Activated gamma-delta T cell treated with anti-CD3 and anti-CD28 coated beads, Interleukin-2, amount 50 U/mL, for 16 hours (primary cell): ENCODE measurements at regions not wholly inside any gene's neighbourhood (a gene's known extent, or its start where the extent isn't known, plus 50 kb on each side); places are given as distances from the start of the nearest gene placed in this dataset.

Source experiments
- DNase-seq: peaks from one replicate; pipeline ENCODE4 v3.0.0-alpha.2; 2020; ENCODE audit warnings: low read depth

DNA sequence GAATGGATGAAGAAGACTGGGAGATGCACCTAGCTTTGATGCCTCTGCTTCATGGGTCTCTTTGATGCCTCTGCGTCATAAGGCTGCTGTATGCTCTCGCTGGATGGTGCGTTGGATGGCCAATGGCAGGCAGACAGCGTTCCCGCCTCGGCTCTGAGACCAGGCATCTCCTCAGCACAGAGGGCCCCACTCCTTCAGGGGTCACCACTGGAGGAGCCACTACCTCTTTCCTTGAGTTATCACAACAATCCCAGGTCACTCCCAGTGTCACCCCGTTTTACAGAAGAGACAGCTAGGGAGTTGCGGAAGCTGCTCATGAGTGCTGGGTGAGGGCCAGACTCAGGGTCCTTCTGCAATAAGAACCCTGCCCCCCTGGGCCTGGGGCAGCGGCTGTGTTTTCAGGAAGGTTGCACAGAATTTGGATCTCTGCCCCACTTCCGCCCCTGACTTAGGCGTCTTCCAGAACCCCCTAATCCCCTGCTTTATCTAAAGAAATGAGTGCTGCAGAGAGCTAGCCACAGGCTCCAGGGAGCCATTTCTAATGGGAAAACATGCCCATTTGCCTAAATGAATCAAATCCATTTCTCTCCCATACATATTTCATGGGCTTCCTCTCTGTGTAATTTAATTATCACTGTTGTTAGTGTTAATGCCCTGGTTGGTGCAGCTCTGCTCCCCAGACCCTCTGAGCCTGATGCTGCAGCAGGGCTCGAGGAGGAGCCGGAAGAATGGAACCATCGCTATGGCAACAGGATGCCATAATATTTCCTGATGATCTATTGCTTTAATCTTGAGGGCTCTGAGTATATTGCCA lies 131.8 kb upstream of the HS6ST1 start:
- DNase-seq = no peak

- DNase-seq = no peak
These were observed 132.7 kb upstream of the HS6ST1 start for GRCh38 chr2:128451084-128452023.

- DNase-seq = no peak
These were observed 133.3 kb upstream of the HS6ST1 start for GRCh38 chr2:128452024-128452411.

GRCh38 chr2:128452536-128453530 lies 134.2 kb upstream of the HS6ST1 start:
- no peak for DNase-seq

DNA sequence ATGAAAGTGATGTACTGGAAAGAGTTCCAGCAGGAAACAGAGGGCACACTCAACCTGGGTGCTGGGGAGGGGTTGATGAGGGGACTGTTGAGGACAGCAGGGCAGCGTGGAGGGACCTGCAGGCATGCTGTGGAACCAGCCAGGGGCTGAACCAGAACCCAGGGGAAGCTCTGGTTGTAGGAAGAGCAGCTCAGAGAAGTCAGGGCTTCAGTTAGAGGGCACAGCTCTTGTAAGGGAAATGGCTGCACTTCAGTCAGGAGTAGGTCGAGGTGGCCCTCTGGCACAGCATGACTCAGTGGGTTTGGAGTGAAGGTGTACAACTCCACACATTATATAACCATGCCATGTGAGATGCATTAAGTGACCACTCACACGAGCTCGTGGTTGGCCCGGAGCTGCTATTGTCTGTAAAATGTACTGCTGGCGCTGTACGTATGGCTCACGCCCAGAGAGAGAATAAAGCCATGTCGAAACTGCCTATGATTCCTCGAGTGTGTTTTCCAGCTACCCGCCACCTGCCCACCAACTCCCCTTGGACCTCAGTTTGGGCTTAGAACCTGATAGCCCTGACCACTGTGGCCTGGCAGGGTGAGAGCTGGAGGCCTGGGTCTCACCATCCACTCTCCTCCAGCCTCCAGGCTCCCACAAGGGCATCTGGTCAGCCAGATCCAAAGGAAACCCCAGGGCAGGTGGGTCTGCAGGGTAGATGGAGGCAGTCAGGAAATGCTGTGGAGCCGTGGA lies 136.5 kb upstream of the HS6ST1 start:
- no peak for DNase-seq

DNA sequence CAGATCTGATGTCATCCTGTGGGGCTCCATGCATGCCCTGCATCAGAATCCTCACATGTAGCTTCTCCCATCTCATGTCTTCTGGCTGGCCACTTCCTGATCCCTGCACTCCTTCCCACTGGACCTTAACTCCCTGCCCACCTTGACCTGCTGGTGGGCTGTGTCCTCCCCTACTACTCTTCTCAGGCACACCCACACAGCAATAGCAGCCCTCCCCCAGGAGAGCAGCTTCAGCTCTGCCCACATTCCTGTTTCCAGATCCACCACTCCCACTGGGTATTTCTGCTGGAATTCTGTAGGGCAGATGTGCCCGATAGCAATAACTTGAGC lies 137.0 kb upstream of the HS6ST1 start:
- DNase-seq = no peak

- no peak for DNase-seq
These were observed 137.6 kb upstream of the HS6ST1 start for GRCh38 chr2:128456281-128456680.

DNA sequence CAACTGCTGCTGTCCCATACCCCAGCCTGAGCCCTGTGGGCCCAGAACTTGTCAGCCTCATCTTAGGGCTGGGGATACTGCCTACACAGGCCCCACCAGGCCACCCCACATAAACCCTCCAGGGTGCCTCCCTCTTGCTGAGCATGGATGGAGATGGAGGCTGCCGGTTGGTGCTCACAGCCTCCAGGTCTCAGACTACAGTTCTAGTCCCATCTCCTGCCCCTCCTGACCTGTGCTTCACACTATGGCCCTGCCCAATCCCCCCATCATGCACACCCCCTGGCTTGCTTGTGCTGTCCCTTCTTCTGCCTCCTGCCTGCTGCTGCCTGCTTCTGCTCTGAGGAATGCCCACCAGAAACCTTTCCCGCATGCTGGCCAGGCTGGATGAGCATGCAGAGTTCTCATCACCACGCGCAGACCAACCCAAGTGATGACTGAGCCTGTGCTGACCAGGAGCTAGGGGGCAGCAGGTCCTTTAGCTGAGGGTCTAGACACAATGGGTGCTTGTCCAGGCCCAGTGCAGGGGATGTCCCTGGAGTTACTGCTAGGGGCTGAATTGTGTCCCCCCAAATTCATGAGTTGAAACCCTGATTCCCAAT lies 138.4 kb upstream of the HS6ST1 start:
- no peak for DNase-seq

DNA sequence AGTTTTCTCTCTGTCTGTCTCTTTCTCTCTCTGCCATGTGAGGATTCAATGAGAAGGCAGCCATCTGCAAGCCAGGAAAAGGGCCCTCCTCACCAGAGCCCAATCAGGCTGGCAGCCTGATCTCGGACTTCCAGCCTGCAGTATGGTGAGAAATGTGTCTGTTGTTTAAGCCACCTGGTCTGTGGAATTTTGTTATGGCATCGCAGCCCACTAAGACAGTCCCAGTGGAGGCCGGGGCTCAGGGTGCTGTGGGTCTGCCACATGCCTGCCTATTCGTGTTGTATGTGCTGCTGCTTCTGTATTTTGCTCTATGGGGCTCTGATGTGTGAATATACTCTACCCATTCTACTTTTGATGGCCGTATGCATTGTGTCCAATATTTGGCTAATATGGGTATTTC lies 139.0 kb upstream of the HS6ST1 start:
- DNase-seq = no peak

- no peak for DNase-seq
These were observed 139.8 kb upstream of the HS6ST1 start for GRCh38 chr2:128458505-128458904.

GRCh38 chr2:128464456-128464855 lies 145.8 kb upstream of the HS6ST1 start:
- no peak for DNase-seq

DNA sequence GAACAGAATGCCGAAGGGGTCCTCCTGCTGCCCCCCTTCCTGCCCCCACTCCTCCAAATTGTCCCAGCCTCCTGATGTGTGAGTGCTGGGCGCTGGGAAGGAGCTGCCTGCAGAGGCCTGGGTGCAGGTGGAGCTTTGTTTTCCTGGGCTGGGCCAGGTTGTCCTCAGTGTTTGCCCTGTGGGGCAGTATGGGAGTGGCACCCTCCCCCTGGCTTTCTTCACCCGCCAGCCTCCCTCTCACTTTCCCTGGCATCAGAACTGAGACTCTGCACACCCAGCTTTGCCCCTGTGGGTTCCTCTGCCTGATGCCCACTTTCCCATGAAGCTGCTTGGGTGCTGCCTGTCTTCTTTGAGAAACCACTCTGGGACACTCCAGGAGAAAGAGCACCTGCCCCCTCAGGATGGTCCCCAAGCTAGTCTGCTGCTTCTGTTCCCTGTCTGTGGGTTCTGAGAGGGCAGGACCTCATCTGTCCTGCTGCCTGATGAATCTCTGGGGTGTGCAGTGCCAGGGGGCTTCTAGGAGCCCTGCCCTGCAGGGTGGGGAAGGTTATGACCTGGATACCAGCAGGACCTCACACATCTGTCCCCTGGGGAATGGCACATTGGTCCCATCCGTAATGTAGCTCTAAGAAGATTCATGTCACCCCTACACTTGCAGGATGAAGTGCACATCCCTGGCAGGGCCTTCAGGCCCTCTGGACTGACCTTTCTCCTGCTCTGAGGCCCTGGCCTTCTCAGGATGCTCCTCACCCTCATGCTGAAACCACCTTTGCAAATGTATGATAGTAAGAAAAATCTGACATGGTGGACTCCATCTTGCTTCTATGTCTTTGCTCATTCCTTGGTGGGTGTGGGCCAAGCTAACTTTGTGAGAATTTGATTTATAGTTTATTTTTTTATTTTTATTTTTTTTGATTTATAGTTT lies 146.8 kb upstream of the HS6ST1 start:
- DNase-seq = no peak

DNA sequence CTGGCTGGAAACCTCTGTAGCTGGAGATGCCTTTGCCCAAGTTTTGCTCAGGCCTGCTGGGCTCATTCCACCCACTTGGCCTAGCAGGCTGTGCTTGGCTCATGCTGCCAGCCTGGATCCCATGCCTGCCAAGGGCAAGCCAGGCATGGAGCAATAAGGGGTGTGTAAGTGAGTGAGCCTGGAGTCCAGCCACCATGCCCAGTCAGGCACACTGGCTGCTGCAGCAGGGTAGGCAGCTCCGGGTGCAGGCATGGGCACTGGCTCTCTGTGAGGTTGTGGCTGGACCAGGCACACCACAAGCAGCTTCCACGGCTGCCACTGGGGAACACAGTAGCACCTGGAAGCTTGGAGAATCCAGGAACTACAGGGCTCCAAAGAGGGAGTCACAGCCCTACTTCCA lies 147.7 kb upstream of the HS6ST1 start:
- DNase-seq = no peak

DNA sequence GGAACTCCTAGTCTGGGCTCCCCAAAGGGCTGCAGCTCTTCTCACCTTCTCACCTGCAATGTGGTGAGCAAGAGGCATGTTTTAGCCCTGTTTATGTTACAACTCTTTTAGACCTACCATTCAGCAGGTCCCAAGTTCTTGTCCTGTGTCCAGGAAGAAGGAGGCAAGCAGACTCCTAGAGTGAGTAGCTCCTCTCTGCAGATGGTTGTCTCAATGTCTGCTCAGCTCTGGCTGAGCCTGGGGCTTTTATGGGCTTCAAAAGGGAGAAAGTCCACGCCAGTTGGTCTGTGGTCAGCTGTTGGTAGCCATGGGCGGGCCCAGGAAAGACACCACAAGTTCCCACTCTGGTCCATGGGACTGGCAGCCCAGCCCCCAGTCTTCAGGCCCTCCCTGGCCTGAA lies 148.1 kb upstream of the HS6ST1 start:
- no peak for DNase-seq

- no peak for DNase-seq
These were observed 148.8 kb upstream of the HS6ST1 start for GRCh38 chr2:128467321-128467969.

DNA sequence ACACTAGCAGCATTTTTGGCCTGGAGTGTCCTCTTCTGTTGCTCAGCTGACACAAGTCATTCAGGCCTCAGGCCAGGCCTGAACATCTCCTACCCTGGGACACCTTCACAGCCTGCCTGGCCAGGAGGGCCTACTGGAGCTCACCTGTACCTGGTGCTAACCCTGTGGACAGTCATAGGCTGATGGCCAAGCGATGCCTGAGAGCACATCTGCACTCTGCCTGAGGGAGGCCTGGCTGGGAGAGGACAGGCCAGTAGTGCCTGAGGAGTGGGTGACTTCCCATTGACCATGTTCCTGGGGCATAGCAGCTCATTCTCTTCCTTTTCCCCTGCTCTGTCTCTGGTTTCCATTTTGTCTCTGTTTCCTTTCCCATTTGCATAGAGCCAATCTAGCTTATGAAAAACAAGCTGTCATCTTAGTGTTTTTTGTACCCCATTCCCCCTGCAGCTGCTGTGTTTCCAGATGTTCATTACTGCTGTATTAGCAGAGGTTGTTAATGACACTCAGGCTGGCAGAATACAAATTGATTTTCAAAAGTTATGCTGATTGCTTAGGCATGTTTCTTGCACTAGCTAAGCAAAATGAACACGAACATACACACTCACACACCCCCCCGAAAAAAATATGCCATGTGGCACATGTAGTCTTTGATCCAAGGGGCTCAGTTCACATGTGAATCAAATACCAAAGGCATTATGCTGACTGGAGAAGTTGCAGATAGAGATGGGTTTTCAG lies 149.7 kb upstream of the HS6ST1 start:
- DNase-seq = no peak

- DNase-seq = no peak
These were observed 150.5 kb upstream of the HS6ST1 start for GRCh38 chr2:128469203-128469602.

GRCh38 chr2:128469875-128470274 lies 151.2 kb upstream of the HS6ST1 start:
- no peak for DNase-seq

GRCh38 chr2:128472789-128473174 lies 154.1 kb upstream of the HS6ST1 start:
- no peak for DNase-seq
